K562 (cell line): ENCODE measurements at regions not wholly inside any gene's neighbourhood (a gene's known extent, or its start where the extent isn't known, plus 50 kb on each side); places are given as distances from the start of the nearest gene placed in this dataset.
"Not testable (repeated sequence)": the region's sequence is repeated elsewhere in the genome, so short reads cannot be mapped to it uniquely, and the experiment has no call there.

Experiments
- BHLHE40 ChIP-seq: IDR thresholded peaks from 2 replicates; pipeline ENCODE4 v1.6.1; 2011; ENCODE audit warnings: low read length, improper control_type of control experiment
- CHD4 ChIP-seq: fragments of 200-600 bp; sonication (generic); IDR thresholded peaks from 3 replicates; pipeline ENCODE4 v1.6.1; 2012; ENCODE audit warnings: low read depth, mild to moderate bottlenecking, mixed read lengths, low read length, inconsistent platforms; ENCODE audit not compliant: insufficient read depth, insufficient replicate concordance, poor library complexity, severe bottlenecking
- ELK1 ChIP-seq: sonication (generic); formaldehyde crosslinking; IDR thresholded peaks from 2 replicates; pipeline ENCODE4 v1.8.1; 2022; ENCODE audit warnings: missing genetic modification reagents
- EP300 ChIP-seq: IDR thresholded peaks from 2 replicates; pipeline ENCODE4 v1.6.1; 2012; ENCODE audit warnings: low read length, improper control_type of control experiment
- NR2C2 ChIP-seq, 2 experiments: fragments of 200-800 bp in 1 of 2; sonication (Bioruptor generic) in 1 of 2; sonication (generic) in 1 of 2; formaldehyde crosslinking in 1 of 2; IDR thresholded peaks; 2 replicates each; pipeline versions ENCODE4 v1.6.1 to v1.8.0; 2016 to 2022; ENCODE audit warnings: mild to moderate bottlenecking in 1 of 2, missing compliant biosample characterization in 1 of 2, missing genetic modification characterization in 1 of 2, missing genetic modification reagents in 1 of 2
- NUFIP1 ChIP-seq: fragments of 450-650 bp; IDR thresholded peaks from 2 replicates; pipeline ENCODE4 v1.6.1; 2018; ENCODE audit not compliant: partially characterized antibody
- RCOR1 ChIP-seq, 2 experiments: IDR thresholded peaks; 2 replicates each; pipeline ENCODE4 v1.6.1; 2012; ENCODE audit warnings: low read depth in 2 of 2, low read length in 2 of 2, borderline replicate concordance in 1 of 2, improper control_type of control experiment in 1 of 2
- RUNX1 ChIP-seq: sonication (generic); IDR thresholded peaks from 2 replicates; pipeline ENCODE4 v1.6.1; 2016; ENCODE audit warnings: antibody characterized with exemption, low read depth
- XRCC5 ChIP-seq: fragments of 200-400 bp; formaldehyde crosslinking; IDR thresholded peaks from 2 replicates; pipeline ENCODE4 v1.6.1; 2017; ENCODE audit warnings: low read depth, mild to moderate bottlenecking, low read length
- ZBTB49 ChIP-seq: sonication (generic); formaldehyde crosslinking; IDR thresholded peaks from 2 replicates; pipeline ENCODE4 v1.8.0; 2022; ENCODE audit warnings: missing genetic modification reagents, mild to moderate bottlenecking, borderline replicate concordance
- ZNF23 ChIP-seq: fragments of 250-450 bp; sonication (Bioruptor Pico); IDR thresholded peaks from 2 replicates; pipeline ENCODE4 v1.4.0; 2020; ENCODE audit warnings: mild to moderate bottlenecking
- ZNF41 ChIP-seq: fragments of 250-450 bp; sonication (Bioruptor Pico); conservative IDR thresholded peaks from 2 replicates; pipeline ENCODE4 v1.4.0; 2020; ENCODE audit warnings: mild to moderate bottlenecking

DNA sequence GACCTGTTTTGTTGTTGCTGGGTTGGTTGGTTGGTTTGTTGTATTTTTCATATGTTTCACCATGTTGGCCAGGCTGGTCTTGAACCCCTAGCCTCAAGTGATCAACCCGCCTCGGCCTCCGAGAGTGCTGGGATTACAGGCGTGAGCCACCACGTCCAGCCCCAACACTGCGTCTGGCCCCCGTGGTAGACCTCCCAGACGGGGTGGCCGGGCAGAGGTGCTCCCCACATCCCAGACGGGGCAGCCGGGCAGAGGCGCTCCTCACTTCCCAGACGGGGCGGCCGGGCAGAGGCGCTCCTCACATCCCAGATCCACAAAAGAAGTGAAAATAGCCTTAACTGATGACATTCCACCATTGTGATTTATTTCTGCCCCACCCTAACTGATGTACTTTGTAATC, 76.2 kb upstream of the PABPC3 start:
- not testable (repeated sequence) for TF ChIP-seq RUNX1; BHLHE40; ZNF23 (CRISPR knock-in tag); ZBTB49; CHD4; XRCC5; NUFIP1; NR2C2 (CRISPR knock-in tag; IDR thresholded peaks at IDR 0.05); NR2C2 (tag; IDR thresholded peaks at IDR 0.05); EP300; ELK1 (CRISPR knock-in tag); RCOR1 (IDR thresholded peaks at IDR 0.05; ENCODE audit: borderline replicate concordance in 1 of 2, low read depth in 2 of 2, low read length in 2 of 2); ZNF41 (CRISPR knock-in tag)
